Fibroblast of lung (primary cell): ENCODE measurements at regions not wholly inside any gene's neighbourhood (a gene's known extent, or its start where the extent isn't known, plus 50 kb on each side); places are given as distances from the start of the nearest gene placed in this dataset.
"Not testable (repeated sequence)": the region's sequence is repeated elsewhere in the genome, so short reads cannot be mapped to it uniquely, and the experiment has no call there.

Source experiments
- EZH2 ChIP-seq: IDR thresholded peaks from 2 replicates; pipeline ENCODE4 v1.5.1; 2012; ENCODE audit warnings: low read length, control low read depth, mild to moderate bottlenecking; ENCODE audit errors: missing control alignments
- TF ChIP-seq, protein P1 (sequence below), 2 donors: IDR thresholded peaks in 1 of 2; conservative IDR thresholded peaks in 1 of 2; 1 replicate in 1 of 2; 2 replicates in 1 of 2; pipeline ENCODE4 v1.5.1; 2011 to 2012; ENCODE audit warnings: low read length in 2 of 2, control low read depth in 1 of 2, inconsistent platforms in 1 of 2, low read depth in 1 of 2, mild to moderate bottlenecking in 1 of 2

DNA sequence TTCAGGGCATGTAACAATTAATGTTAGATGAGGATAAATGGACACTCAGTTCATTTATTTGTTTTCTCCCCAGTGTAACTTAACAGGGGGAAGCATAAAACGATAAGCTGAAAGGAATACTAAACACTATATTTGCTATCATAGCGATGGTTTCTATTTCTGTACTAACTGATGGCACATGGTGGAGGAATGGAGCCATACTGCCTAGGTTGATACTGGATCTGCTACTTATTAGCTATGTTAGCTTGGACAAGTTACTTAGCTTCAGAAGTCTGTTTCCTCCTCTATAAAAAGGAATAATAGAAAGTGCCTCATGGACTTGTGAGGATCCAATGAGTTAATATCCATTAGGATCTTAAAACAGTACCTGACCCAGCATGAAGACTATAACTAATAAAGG is 127.5 kb downstream of the NBPF8 start:
- TF ChIP-seq, protein P1, sequence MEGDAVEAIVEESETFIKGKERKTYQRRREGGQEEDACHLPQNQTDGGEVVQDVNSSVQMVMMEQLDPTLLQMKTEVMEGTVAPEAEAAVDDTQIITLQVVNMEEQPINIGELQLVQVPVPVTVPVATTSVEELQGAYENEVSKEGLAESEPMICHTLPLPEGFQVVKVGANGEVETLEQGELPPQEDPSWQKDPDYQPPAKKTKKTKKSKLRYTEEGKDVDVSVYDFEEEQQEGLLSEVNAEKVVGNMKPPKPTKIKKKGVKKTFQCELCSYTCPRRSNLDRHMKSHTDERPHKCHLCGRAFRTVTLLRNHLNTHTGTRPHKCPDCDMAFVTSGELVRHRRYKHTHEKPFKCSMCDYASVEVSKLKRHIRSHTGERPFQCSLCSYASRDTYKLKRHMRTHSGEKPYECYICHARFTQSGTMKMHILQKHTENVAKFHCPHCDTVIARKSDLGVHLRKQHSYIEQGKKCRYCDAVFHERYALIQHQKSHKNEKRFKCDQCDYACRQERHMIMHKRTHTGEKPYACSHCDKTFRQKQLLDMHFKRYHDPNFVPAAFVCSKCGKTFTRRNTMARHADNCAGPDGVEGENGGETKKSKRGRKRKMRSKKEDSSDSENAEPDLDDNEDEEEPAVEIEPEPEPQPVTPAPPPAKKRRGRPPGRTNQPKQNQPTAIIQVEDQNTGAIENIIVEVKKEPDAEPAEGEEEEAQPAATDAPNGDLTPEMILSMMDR (conservative IDR thresholded peaks at IDR 0.05 in 1 of 2, IDR thresholded peaks at IDR 0.05 in 1 of 2; ENCODE audit: low read depth in 1 of 2, low read length in 2 of 2) = not testable (repeated sequence)
- TF ChIP-seq EZH2 = not testable (repeated sequence)
